ENCODE measurements at regions not wholly inside any gene's neighbourhood (a gene's known extent, or its start where the extent isn't known, plus 50 kb on each side); places are given as distances from the start of the nearest gene placed in this dataset.

GRCh38 chr4:160426233-160426632, 1323.4 kb downstream of the RAPGEF2 start:
- TF ChIP-seq CTCF (IDR thresholded peaks at IDR 0.05) (no peak), EZH2 (IDR thresholded peaks at IDR 0.05; ENCODE audit: borderline replicate concordance, insufficient read depth, low read depth, low read length, poor library complexity, severe bottlenecking) (no peak)

Data from B cell (primary cell).